OCI-LY3 (cell line): ENCODE measurements at regions not wholly inside any gene's neighbourhood (a gene's known extent, or its start where the extent isn't known, plus 50 kb on each side); places are given as distances from the start of the nearest gene placed in this dataset.

Experiments
- H2AFZ ChIP-seq: fragments of 200-600, 300-600 bp; shearing (Covaris generic); 2 replicates; pipeline ENCODE4 v1.6.0; 2014; ENCODE audit warnings: antibody characterized with exemption, low read depth, low read length
- H3K27ac ChIP-seq: fragments of 200-600, 300-600 bp; sonication (generic); 2 replicates; pipeline ENCODE4 v1.5.1; 2014; ENCODE audit warnings: mild to moderate bottlenecking, low read length, moderate library complexity, mixed read lengths
- H3K27me3 ChIP-seq: fragments of 200-600, 300-600 bp; sonication (generic); 2 replicates; pipeline ENCODE4 v1.6.1; 2014; ENCODE audit warnings: low read depth, low read length, mixed read lengths
- H3K36me3 ChIP-seq: fragments of 200-600, 300-600 bp; sonication (generic); replicated peaks from 2 replicates; pipeline ENCODE3; 2014; ENCODE audit warnings: low read depth, low read length, mixed read lengths
- H3K4me1 ChIP-seq: fragments of 300-600, 200-600 bp; sonication (generic); 2 replicates; pipeline ENCODE4 v1.6.1; 2014; ENCODE audit warnings: low read length, mixed read lengths
- H3K4me2 ChIP-seq: fragments of 200-600, 300-600 bp; sonication (generic); 2 replicates; pipeline ENCODE4 v1.6.1; 2014; ENCODE audit warnings: low read length, mixed read lengths
- H3K4me3 ChIP-seq: fragments of 300-600, 200-600 bp; sonication (generic); 2 replicates; pipeline ENCODE4 v1.5.1; 2014; ENCODE audit warnings: antibody characterized with exemption, mild to moderate bottlenecking, low read length, moderate library complexity
- H3K79me2 ChIP-seq: fragments of 300-600, 200-600 bp; shearing (Covaris generic); 2 replicates; pipeline ENCODE4 v1.6.1; 2014; ENCODE audit warnings: mild to moderate bottlenecking, low read length, mixed read lengths
- H3K9ac ChIP-seq: fragments of 300-600, 200-600 bp; shearing (Covaris generic); 2 replicates; pipeline ENCODE4 v1.6.0; 2014; ENCODE audit warnings: mild to moderate bottlenecking, low read length, moderate library complexity
- H3K9me3 ChIP-seq: fragments of 200-600, 300-600 bp; shearing (Covaris generic); 2 replicates; pipeline ENCODE4 v1.6.1; 2014; ENCODE audit warnings: low read length, mixed read lengths; ENCODE audit not compliant: insufficient read depth
- H4K20me1 ChIP-seq: fragments of 200-600, 300-600 bp; sonication (generic); 2 replicates; pipeline ENCODE4 v1.6.1; 2016; ENCODE audit warnings: low read length, mixed read lengths; ENCODE audit not compliant: insufficient read depth
- EZH2phosphoT487 ChIP-seq: fragments of 200-600 bp; shearing (Covaris generic); IDR thresholded peaks from 2 replicates; pipeline ENCODE4 v1.6.1; 2018; ENCODE audit warnings: antibody characterized with exemption, mixed run types, low read depth
- TF ChIP-seq, protein P1 (sequence below): fragments of 200-600, 300-600 bp; sonication (generic); IDR thresholded peaks from 2 replicates; pipeline ENCODE4 v1.5.1; 2014; ENCODE audit warnings: antibody characterized with exemption, low read length, low read depth

DNA sequence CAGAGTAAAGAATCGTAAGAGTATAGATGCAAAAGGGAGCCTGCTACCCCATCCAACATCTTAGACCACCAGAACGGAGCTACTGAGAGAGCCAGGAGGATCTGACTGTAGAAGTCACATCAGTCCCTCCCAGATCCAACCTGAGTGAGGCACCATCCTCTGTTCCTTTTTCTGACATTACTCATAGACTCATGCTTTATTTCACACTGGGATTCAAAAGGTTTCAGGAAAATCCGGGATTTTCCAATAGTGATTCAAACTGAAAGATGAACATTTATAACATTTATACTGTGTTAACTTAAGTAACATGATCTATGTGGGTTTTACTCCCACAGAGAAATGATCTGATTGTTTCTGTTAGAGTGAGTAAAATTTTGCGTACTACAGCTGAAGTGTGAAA, 868.6 kb upstream of the GJE1 start:
- H2AFZ ChIP-seq: no peak overlapping the region
- no peaks in the 10 kb centered on the region for H3K36me3 ChIP-seq
- no peak for TF ChIP-seq EZH2phosphoT487
- TF ChIP-seq, protein P1, sequence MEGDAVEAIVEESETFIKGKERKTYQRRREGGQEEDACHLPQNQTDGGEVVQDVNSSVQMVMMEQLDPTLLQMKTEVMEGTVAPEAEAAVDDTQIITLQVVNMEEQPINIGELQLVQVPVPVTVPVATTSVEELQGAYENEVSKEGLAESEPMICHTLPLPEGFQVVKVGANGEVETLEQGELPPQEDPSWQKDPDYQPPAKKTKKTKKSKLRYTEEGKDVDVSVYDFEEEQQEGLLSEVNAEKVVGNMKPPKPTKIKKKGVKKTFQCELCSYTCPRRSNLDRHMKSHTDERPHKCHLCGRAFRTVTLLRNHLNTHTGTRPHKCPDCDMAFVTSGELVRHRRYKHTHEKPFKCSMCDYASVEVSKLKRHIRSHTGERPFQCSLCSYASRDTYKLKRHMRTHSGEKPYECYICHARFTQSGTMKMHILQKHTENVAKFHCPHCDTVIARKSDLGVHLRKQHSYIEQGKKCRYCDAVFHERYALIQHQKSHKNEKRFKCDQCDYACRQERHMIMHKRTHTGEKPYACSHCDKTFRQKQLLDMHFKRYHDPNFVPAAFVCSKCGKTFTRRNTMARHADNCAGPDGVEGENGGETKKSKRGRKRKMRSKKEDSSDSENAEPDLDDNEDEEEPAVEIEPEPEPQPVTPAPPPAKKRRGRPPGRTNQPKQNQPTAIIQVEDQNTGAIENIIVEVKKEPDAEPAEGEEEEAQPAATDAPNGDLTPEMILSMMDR: no peak
- H3K79me2 ChIP-seq: no peaks in the 10 kb centered on the region
- no peak overlapping the region for H3K27ac ChIP-seq
- H3K4me1 ChIP-seq: 0 out of 2 replicates have a peak, but pooled peaks cover 3% of the 10 kb centered on the region
- no peak overlapping the region for H3K4me2 ChIP-seq
- H3K4me3 ChIP-seq: no peak overlapping the region
- H3K9ac ChIP-seq: no peak overlapping the region
- no peaks in the 10 kb centered on the region for H3K9me3 ChIP-seq
- no peaks in the 10 kb centered on the region for H3K27me3 ChIP-seq
- no peaks in the 10 kb centered on the region for H4K20me1 ChIP-seq

DNA sequence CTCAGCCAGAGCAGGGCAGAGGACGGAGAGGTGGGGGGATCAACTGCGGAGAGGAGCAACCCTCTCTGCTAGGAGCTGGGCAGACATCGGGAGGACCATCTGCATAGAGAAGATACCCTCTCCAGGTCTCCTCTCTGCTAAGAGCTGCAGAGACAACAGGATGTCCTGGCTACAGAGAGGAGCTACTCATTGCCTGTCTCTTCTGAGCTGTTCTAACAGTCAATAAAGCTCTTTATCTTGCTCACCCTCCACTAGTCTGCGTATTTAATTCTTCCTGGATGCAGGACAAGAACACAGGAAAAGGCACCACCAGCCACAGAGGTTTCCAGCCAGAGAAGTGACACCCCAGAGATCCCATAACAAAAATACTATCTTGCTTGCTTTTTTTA, 871.1 kb upstream of the GJE1 start:
- H3K36me3 ChIP-seq: no peaks in the 10 kb centered on the region
- no peak for TF ChIP-seq EZH2phosphoT487
- TF ChIP-seq, protein P1: no peak
- H3K4me2 ChIP-seq: no peak overlapping the region
- no peaks in the 10 kb centered on the region for H3K9me3 ChIP-seq
- H3K4me3 ChIP-seq: no peak overlapping the region
- no peak overlapping the region for H3K9ac ChIP-seq
- H3K27ac ChIP-seq: no peak overlapping the region
- H3K79me2 ChIP-seq: no peaks in the 10 kb centered on the region
- H3K4me1 ChIP-seq: 0 out of 2 replicates have a peak, but pooled peaks cover 1% of the 10 kb centered on the region
- H4K20me1 ChIP-seq: no peaks in the 10 kb centered on the region
- no peak overlapping the region for H2AFZ ChIP-seq
- no peaks in the 10 kb centered on the region for H3K27me3 ChIP-seq

DNA sequence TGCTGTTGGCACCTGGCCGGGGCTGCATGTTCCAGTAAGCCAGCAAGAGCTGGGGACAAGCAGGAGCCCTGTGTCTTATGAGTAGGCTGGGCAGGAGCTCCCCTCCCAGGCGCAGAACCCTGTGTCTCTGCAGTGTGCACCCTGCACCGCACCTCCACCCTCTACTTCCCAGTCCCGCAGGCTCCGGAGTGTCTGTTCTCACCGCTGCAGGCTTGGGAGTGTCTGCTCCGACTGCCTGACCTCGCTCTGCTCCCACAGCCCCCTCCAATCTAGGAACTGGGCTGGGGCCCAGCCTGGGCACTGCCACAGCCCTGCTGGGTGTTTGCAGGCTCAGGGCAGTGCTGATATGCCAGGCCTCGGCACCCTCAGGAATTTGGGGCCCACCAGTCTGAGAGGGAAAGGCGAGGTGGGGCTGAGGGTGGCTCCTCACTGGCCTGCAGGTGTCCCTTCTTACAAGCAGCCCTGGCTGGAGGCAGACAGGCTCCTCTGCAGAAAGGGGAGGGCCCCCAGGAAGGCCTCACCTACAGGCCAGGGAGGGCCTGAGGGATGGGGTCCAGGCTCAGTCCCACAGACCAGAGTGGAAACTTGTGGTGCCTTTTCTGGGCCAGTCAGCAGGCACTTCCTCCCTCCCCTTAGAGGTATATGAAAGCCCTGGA, 871.6 kb upstream of the GJE1 start:
- H3K4me2 ChIP-seq: no peak overlapping the region
- H2AFZ ChIP-seq: no peak overlapping the region
- H3K4me3 ChIP-seq: no peak overlapping the region
- no peaks in the 10 kb centered on the region for H4K20me1 ChIP-seq
- H3K9ac ChIP-seq: no peak overlapping the region
- no peak for TF ChIP-seq EZH2phosphoT487
- TF ChIP-seq, protein P1: no peak
- no peaks in the 10 kb centered on the region for H3K36me3 ChIP-seq
- H3K4me1 ChIP-seq: no peaks in the 10 kb centered on the region
- H3K79me2 ChIP-seq: no peaks in the 10 kb centered on the region
- no peaks in the 10 kb centered on the region for H3K27me3 ChIP-seq
- H3K27ac ChIP-seq: no peak overlapping the region
- no peaks in the 10 kb centered on the region for H3K9me3 ChIP-seq

DNA sequence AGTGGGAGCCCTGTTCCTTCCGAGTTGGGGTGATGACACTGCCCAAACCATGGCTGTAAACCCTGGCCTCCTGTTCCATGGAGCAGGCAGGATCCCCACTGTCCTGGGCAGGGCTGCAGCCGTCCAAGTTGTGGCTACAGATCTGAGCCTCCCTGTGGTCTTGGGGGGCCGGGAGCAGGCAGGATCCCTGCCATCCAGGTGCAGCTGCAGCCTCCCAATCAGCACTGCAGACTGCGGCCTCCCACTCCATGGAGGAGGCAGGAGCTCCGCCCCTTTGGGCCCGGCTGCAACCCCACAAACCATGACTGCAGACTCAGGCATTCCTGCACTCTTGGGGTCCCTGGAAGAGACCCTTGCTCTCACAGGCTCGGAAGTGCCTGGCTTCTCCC, 872.1 kb upstream of the GJE1 start:
- Histone ChIP-seq H3K27me3 (no peaks in the 10 kb centered on the region), H2AFZ (no peak overlapping the region), H3K27ac (no peak overlapping the region), H3K4me1 (no peaks in the 10 kb centered on the region), H4K20me1 (no peaks in the 10 kb centered on the region), H3K9ac (no peak overlapping the region), H3K4me2 (no peak overlapping the region), H3K4me3 (no peak overlapping the region), H3K79me2 (no peaks in the 10 kb centered on the region), H3K9me3 (no peaks in the 10 kb centered on the region), H3K36me3 (no peaks in the 10 kb centered on the region)
- TF ChIP-seq EZH2phosphoT487: no peak
- TF ChIP-seq, protein P1: no peak
